Eye (tissue), 1 donor: ENCODE measurements at regions not wholly inside any gene's neighbourhood (a gene's known extent, or its start where the extent isn't known, plus 50 kb on each side); places are given as distances from the start of the nearest gene placed in this dataset.
"Not testable (repeated sequence)": the region's sequence is repeated elsewhere in the genome, so short reads cannot be mapped to it uniquely, and the experiment has no call there.

Experiments
- DNase-seq: peaks from one replicate; pipeline ENCODE4 v3.0.0-alpha.2; 2015

- DNase-seq: no peak
These were observed 97.4 kb upstream of the EDEM3 start for GRCh38 chr1:184851822-184852746.

GRCh38 chr1:184843732-184844495 lies 89.3 kb upstream of the EDEM3 start:
- no peak for DNase-seq

- no peak for DNase-seq
These were observed 85.9 kb upstream of the EDEM3 start for GRCh38 chr1:184840596-184840995.

GRCh38 chr1:184838504-184838951 lies 83.9 kb upstream of the EDEM3 start:
- peak; percentile 57 for DNase-seq

- no peak for DNase-seq
These were observed 82.6 kb upstream of the EDEM3 start for GRCh38 chr1:184836934-184837895.

- DNase-seq: no peak
These were observed 81.5 kb upstream of the EDEM3 start for GRCh38 chr1:184836141-184836540.

- DNase-seq: not testable (repeated sequence)
These were observed 79.3 kb upstream of the EDEM3 start for GRCh38 chr1:184833994-184834393.

GRCh38 chr1:184832517-184832916 lies 77.9 kb upstream of the EDEM3 start:
- no peak for DNase-seq

GRCh38 chr1:184829496-184829895 lies 74.8 kb upstream of the EDEM3 start:
- DNase-seq: not testable (repeated sequence)

- DNase-seq: no peak
These were observed 73.7 kb upstream of the EDEM3 start for GRCh38 chr1:184828369-184828717.

- peak; percentile 41 for DNase-seq
These were observed 73.1 kb upstream of the EDEM3 start for GRCh38 chr1:184827600-184828368.

- no peak for DNase-seq
These were observed 71.3 kb upstream of the EDEM3 start for GRCh38 chr1:184826001-184826400.

GRCh38 chr1:184825571-184825970 lies 70.9 kb upstream of the EDEM3 start:
- DNase-seq: no peak

GRCh38 chr1:184824691-184825323 lies 70.1 kb upstream of the EDEM3 start:
- no peak for DNase-seq

- peak; percentile 76 for DNase-seq
These were observed 68.4 kb upstream of the EDEM3 start for GRCh38 chr1:184823080-184823479.

GRCh38 chr1:184822267-184822666 lies 67.6 kb upstream of the EDEM3 start:
- DNase-seq: no peak

GRCh38 chr1:184821658-184822057 lies 67.0 kb upstream of the EDEM3 start:
- no peak for DNase-seq

GRCh38 chr1:184820956-184821355 lies 66.3 kb upstream of the EDEM3 start:
- DNase-seq: no peak

GRCh38 chr1:184820218-184820750 lies 65.6 kb upstream of the EDEM3 start:
- no peak for DNase-seq

- no peak for DNase-seq
These were observed 64.0 kb upstream of the EDEM3 start for GRCh38 chr1:184818646-184819045.

- DNase-seq: not testable (repeated sequence)
These were observed 62.3 kb upstream of the EDEM3 start for GRCh38 chr1:184817003-184817402.
